Femur (tissue), 1 donor: ENCODE measurements at regions not wholly inside any gene's neighbourhood (a gene's known extent, or its start where the extent isn't known, plus 50 kb on each side); places are given as distances from the start of the nearest gene placed in this dataset.
"Not testable (repeated sequence)": the region's sequence is repeated elsewhere in the genome, so short reads cannot be mapped to it uniquely, and the experiment has no call there.

Source experiments
- DNase-seq: peaks from one replicate; pipeline ENCODE4 v3.0.0-alpha.2; 2017

GRCh38 chr2:8587251-8587791 lies 94.5 kb upstream of the ID2 start:
- peak; percentile 19 for DNase-seq

GRCh38 chr2:8587920-8588830 lies 93.7 kb upstream of the ID2 start:
- DNase-seq, result no peak

DNA sequence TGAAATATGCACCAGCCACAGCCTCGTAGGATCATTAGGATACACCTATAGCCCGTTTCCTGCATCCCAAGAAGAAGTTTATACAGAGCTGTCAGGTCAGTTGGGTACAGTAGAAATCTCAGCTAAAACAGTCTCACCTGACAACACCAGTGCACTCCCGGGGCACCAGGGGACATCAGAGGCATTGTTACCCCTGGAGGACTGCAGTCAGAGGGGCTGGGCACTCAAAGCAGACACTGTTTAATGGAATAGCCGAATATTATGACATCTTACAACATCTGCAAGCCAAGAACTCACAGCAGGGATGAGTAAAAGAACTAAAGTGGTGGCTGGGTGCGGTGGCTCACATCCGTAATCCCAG lies 93.0 kb upstream of the ID2 start:
- DNase-seq, result no peak

- DNase-seq, result no peak
Observed at GRCh38 chr2:8589721-8590120, 92.1 kb upstream of the ID2 start.

- no peak for DNase-seq
Observed at GRCh38 chr2:8590938-8591337, 90.9 kb upstream of the ID2 start.

DNA sequence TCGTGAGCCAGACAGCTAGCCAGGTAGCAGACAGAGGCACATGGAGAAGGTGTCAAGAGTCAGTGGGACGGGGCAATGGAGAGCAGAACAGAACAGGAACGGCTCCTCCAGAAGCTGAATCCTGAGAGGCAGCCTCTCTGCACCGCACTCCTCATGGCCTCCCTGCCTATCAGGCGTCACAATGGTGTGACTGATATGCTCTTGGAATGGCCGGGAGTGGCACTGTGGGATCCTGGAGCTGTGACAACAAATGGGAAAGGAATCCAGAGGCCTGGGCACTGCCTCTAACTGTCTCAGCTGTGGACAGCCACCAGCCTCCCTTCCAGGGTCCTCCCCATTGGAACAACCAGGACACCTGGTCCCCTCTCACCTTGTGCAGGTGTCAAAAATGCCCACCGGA lies 89.1 kb upstream of the ID2 start:
- no peak for DNase-seq

- DNase-seq, result no peak
Observed at GRCh38 chr2:8593243-8593642, 88.6 kb upstream of the ID2 start.

DNA sequence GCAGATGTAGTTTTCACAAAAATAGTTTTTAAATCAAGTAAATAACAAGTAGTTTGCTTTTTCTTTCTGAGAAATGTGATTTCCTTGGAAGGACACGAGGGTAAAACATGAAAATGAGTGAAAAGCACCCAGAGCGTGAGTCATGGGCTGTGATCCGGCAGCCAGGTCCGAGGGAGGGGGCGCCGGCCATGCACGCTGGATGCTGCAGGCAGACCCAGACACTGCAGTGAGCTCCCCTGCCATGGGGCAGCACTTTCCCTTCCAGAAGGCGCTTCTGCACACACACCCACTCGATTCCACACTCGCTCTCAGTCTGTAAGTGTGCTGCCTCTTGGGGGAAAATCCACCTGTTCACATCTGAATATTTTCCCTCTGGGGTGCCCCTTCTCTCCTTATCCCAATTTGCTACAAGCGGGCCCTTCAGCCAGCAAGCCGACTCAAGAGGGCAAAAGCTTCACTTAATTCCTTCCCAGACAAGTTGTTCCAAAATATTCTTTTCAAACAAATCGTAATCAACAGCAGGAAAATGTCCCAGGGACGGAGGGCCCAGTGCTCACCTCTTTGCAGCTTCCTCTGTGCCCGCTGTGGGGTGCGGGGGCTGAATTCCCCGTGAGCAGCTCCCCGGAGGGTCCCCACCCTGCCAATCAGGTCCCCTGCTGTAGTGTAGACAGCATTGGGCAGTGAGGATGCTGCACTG lies 87.0 kb upstream of the ID2 start:
- no peak for DNase-seq

- DNase-seq, result no peak
Observed at GRCh38 chr2:8595428-8595805, 86.4 kb upstream of the ID2 start.

- DNase-seq, result no peak
Observed at GRCh38 chr2:8595811-8596600, 85.8 kb upstream of the ID2 start.

DNA sequence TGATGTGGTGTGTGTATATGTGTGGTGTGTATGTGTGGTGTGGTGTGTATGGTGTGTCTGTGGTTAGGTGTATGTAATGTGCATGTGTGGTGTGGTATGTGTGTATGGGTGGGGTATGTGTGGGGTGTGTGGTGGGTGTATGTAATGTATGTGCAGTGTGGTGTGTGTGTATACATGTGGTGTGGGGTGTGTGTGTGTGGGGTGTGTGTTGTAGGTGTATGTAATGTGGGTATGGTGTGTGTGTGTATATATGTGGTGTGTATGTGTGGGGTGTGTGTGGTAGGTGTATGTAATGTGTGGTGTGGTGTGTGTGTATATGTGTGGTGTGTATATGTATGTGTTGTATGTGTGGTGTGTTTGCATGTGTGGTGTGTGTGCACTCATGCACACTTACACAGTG lies 84.8 kb upstream of the ID2 start:
- DNase-seq, result no peak

- no peak for DNase-seq
Observed at GRCh38 chr2:8597559-8598225, 84.2 kb upstream of the ID2 start.

GRCh38 chr2:8598295-8599165 lies 83.3 kb upstream of the ID2 start:
- no peak for DNase-seq

- no peak for DNase-seq
Observed at GRCh38 chr2:8599421-8600242, 82.2 kb upstream of the ID2 start.

GRCh38 chr2:8600456-8600855 lies 81.4 kb upstream of the ID2 start:
- DNase-seq, result peak; percentile 7

GRCh38 chr2:8602809-8603208 lies 79.0 kb upstream of the ID2 start:
- no peak for DNase-seq

DNA sequence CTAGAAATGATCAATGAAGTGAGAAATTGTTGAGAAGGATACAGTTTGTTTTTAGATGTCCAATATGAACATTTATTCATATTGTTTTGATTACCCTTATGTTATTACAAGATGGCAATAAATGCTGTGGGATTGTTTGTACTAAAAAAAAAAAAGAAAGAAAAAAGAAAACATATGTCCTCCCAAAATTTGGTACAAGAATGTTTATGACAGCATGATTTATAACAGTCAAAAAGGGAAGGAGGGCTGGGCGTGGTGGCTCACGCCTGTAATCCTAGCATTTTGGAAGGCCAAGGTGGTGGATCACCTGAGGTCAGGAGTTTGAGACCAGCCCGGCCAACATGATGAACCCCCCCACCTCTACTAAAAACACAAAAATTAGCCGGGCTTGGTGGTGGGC lies 78.5 kb upstream of the ID2 start:
- not testable (repeated sequence) for DNase-seq

GRCh38 chr2:8604262-8604661 lies 77.6 kb upstream of the ID2 start:
- no peak for DNase-seq

DNA sequence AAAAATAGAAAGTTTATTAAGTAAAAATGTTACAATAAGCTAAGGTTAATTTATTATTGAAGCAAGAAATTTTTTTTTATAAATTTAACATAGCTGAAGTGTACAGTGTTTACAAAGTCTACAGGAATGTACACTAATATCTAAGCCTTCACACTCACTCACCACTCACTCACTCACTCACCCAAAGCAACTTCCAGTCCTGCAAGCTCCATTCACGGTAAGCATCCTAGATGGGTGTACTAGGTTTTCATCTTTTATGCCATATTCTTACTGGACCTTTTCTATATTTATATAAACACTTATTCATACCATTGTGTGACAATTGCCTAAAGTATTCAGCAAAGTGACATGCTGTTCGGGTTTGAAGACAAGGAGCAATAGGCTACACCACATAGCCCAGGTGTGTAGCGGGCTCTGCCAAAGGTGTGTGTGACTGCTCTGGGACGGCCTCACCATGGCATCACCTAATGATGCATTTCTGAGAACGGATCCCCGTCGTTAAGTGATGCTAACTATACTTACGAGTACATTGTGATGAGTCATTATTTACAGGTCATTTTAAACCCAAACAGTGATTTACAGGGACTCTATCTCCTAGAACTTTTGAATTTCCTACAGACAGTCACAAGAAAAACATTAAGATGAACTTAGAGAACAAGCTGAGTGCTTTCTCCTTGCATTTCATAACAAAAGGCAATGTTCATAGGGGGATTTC lies 76.3 kb upstream of the ID2 start:
- DNase-seq, result no peak

- DNase-seq, result no peak
Observed at GRCh38 chr2:8606226-8606625, 75.6 kb upstream of the ID2 start.
